ENCODE measurements at regions not wholly inside any gene's neighbourhood (a gene's known extent, or its start where the extent isn't known, plus 50 kb on each side); places are given as distances from the start of the nearest gene placed in this dataset.

GRCh38 chr16:6665126-6665525 is 667.5 kb upstream of the RBFOX1 start:
- TF ChIP-seq CTCF (conservative IDR thresholded peaks at IDR 0.05; ENCODE audit: low read depth, low read length) = no peak
- TF ChIP-seq EZH2 (IDR thresholded peaks at IDR 0.05; ENCODE audit: low read length, unreplicated experiment) = no peak
- no peak for TF ChIP-seq EZH2phosphoT487 (IDR thresholded peaks at IDR 0.05; ENCODE audit: borderline replicate concordance, low read length)
